OCI-LY7 (cell line): ENCODE measurements at regions not wholly inside any gene's neighbourhood (a gene's known extent, or its start where the extent isn't known, plus 50 kb on each side); places are given as distances from the start of the nearest gene placed in this dataset.

ENCODE experiments used
- BruUV-seq: library from RNA; stranded (reverse); fragments of 400-500 nt; replicated peaks from 2 replicates; lab custom pipeline; 2021; lab: Mats Ljungman, UMichigan
- CTCF ChIA-PET: fragments of 300-600 bp; sonication (Branson Sonifier 250); formaldehyde crosslinking; loops from one replicate; lab custom pipeline; 2022; ENCODE audit warnings: antibody characterized with exemption; ENCODE audit not compliant: unreplicated experiment; lab: Charles Lee
- POLR2A ChIA-PET: fragments of 300-600 bp; sonication (Branson Sonifier 250); formaldehyde crosslinking; loops from one replicate; lab custom pipeline; 2022; ENCODE audit warnings: antibody characterized with exemption; lab: Charles Lee
- DNase-seq: peaks from one replicate; pipeline ENCODE4 v3.0.0-alpha.2; 2015; ENCODE audit warnings: low spot score
- H2AFZ ChIP-seq: fragments of 200-600 bp; sonication (generic), shearing (Covaris generic); 2 replicates; pipeline ENCODE4 v1.6.1; 2014; ENCODE audit warnings: mild to moderate bottlenecking, antibody characterized with exemption, low read length, moderate library complexity
- H3K27ac ChIP-seq: fragments of 200-600 bp; sonication (generic); 2 replicates; pipeline ENCODE4 v1.5.1; 2014; ENCODE audit warnings: mixed run types, low read depth, mild to moderate bottlenecking, moderate library complexity, low read length, inconsistent platforms; ENCODE audit not compliant: poor library complexity, severe bottlenecking
- H3K36me3 ChIP-seq: fragments of 200-600 bp; sonication (generic); 2 replicates; pipeline ENCODE4 v1.6.1; 2014; ENCODE audit warnings: mild to moderate bottlenecking, antibody characterized with exemption, low read length, moderate library complexity, mixed read lengths; ENCODE audit not compliant: insufficient read depth
- H3K4me1 ChIP-seq: fragments of 200-600 bp; sonication (generic); 2 replicates; pipeline ENCODE4 v1.5.1; 2014; ENCODE audit warnings: mild to moderate bottlenecking, low read length; ENCODE audit not compliant: insufficient read depth, poor library complexity, severe bottlenecking
- H3K4me2 ChIP-seq: fragments of 200-600 bp; sonication (generic); 2 replicates; pipeline ENCODE4 v1.6.1; 2014; ENCODE audit warnings: mild to moderate bottlenecking, low read length
- H3K4me3 ChIP-seq: fragments of 200-600 bp; sonication (generic); 2 replicates; pipeline ENCODE4 v1.5.1; 2014; ENCODE audit warnings: mild to moderate bottlenecking, low read depth, low read length; ENCODE audit not compliant: poor library complexity, severe bottlenecking
- H3K79me2 ChIP-seq: fragments of 200-600 bp; sonication (generic); 2 replicates; pipeline ENCODE4 v1.6.1; 2016; ENCODE audit warnings: low read depth, mild to moderate bottlenecking, low read length, moderate library complexity, mixed read lengths; ENCODE audit not compliant: insufficient read depth
- H3K9me2 ChIP-seq: fragments of 200-600 bp; sonication (generic); 2 replicates; pipeline ENCODE4 v1.6.1; 2016; ENCODE audit warnings: mild to moderate bottlenecking, low read length, mixed read lengths; ENCODE audit not compliant: insufficient read depth
- H3K9me3 ChIP-seq: fragments of 200-600 bp; sonication (generic); 2 replicates; pipeline ENCODE4 v1.6.1; 2014; ENCODE audit warnings: mild to moderate bottlenecking, mixed run types, low read length, mixed read lengths
- H4K20me1 ChIP-seq: fragments of 200-600 bp; sonication (generic); 2 replicates; pipeline ENCODE4 v1.6.1; 2014; ENCODE audit warnings: mild to moderate bottlenecking, antibody characterized with exemption, low read length, moderate library complexity, mixed read lengths; ENCODE audit not compliant: insufficient read depth
- CTCF ChIP-seq: fragments of 200-600 bp; sonication (generic); conservative IDR thresholded peaks from 2 replicates; pipeline ENCODE4 v1.5.1; 2014; ENCODE audit warnings: mild to moderate bottlenecking, antibody characterized with exemption, low read length, moderate library complexity, mixed read lengths
- EZH2phosphoT487 ChIP-seq: fragments of 200-600 bp; sonication (generic); IDR thresholded peaks from 2 replicates; pipeline ENCODE4 v1.6.1; 2018; ENCODE audit warnings: low read depth, borderline replicate concordance, mild to moderate bottlenecking, mixed run types, antibody characterized with exemption, low read length, moderate library complexity, mixed read lengths
- intact Hi-C: fragments of 100-400 bp; cut with micrococcal nuclease; formaldehyde crosslinking; loops from one replicate; pipeline ENCODE4 v1.10.0; 2022; ENCODE audit not compliant: unreplicated experiment

GRCh38 chr4:45131020-45131419, 404.7 kb upstream of the GNPDA2 start:
- ChIA-PET CTCF (no interaction called here), POLR2A (no interaction called here)
- H3K4me1 ChIP-seq = no peaks in the 10 kb centered on the region
- no peaks in the 10 kb centered on the region for H3K9me3 ChIP-seq
- H2AFZ ChIP-seq = no peak overlapping the region
- no peaks in the 10 kb centered on the region for H4K20me1 ChIP-seq
- DNase-seq = no peak
- H3K36me3 ChIP-seq = no peaks in the 10 kb centered on the region
- no TSS peak for BruUV-seq
- no peak overlapping the region for H3K4me3 ChIP-seq
- intact Hi-C loops = no loop called here
- no peak overlapping the region for H3K4me2 ChIP-seq
- no peak for TF ChIP-seq EZH2phosphoT487
- TF ChIP-seq CTCF = no peak
- H3K79me2 ChIP-seq = no peaks in the 10 kb centered on the region
- H3K9me2 ChIP-seq = no peaks in the 10 kb centered on the region
- H3K27ac ChIP-seq = no peak overlapping the region

- BruUV-seq = no TSS peak
- Histone ChIP-seq H4K20me1 (no peaks in the 10 kb centered on the region), H3K4me1 (no peaks in the 10 kb centered on the region), H3K79me2 (no peaks in the 10 kb centered on the region), H3K4me2 (no peak overlapping the region), H3K36me3 (no peaks in the 10 kb centered on the region), H3K9me3 (no peaks in the 10 kb centered on the region), H3K4me3 (no peak overlapping the region), H2AFZ (no peak overlapping the region), H3K27ac (no peak overlapping the region), H3K9me2 (no peaks in the 10 kb centered on the region)
- DNase-seq = no peak
- TF ChIP-seq CTCF (no peak), EZH2phosphoT487 (no peak)
- CTCF ChIA-PET = no interaction called here
- intact Hi-C loops = no loop called here
- POLR2A ChIA-PET = interaction anchor here (0.6 kb wide), 1 partner anchor 224 kb away, joined by 3 read pairs; no protein-coding TSS in a partner anchor
Observed at GRCh38 chr4:45122406-45122805, 396.1 kb upstream of the GNPDA2 start.

GRCh38 chr4:45121426-45121975, 395.1 kb upstream of the GNPDA2 start:
- CTCF ChIA-PET = no interaction called here
- H3K9me3 ChIP-seq = no peaks in the 10 kb centered on the region

More at GRCh38 chr4:45121426-45121975, 395.1 kb upstream of the GNPDA2 start:
- POLR2A ChIA-PET = no interaction called here
- Histone ChIP-seq H3K4me3 (no peak overlapping the region), H4K20me1 (no peaks in the 10 kb centered on the region), H3K79me2 (no peaks in the 10 kb centered on the region), H3K9me2 (no peaks in the 10 kb centered on the region), H3K4me1 (no peaks in the 10 kb centered on the region), H3K36me3 (no peaks in the 10 kb centered on the region), H3K27ac (no peak overlapping the region), H3K4me2 (no peak overlapping the region), H2AFZ (no peak overlapping the region)
- TF ChIP-seq EZH2phosphoT487 = no peak
- TF ChIP-seq CTCF = no peak
- BruUV-seq = no TSS peak
- DNase-seq = no peak
- intact Hi-C loops = no loop called here
